DMS 273 (cell line): ENCODE measurements at regions not wholly inside any gene's neighbourhood (a gene's known extent, or its start where the extent isn't known, plus 50 kb on each side); places are given as distances from the start of the nearest gene placed in this dataset.
"Not testable (repeated sequence)": the region's sequence is repeated elsewhere in the genome, so short reads cannot be mapped to it uniquely, and the experiment has no call there.

ENCODE experiments used
- DNase-seq: peaks from one replicate; lab custom pipeline; 2025; ENCODE audit not compliant: unreplicated experiment; lab: John Stamatoyannopoulos, UW

GRCh38 chr21:33121715-33122475 lies 52.0 kb downstream of the OLIG1 start:
- peak; percentile 82 for DNase-seq

- no peak for DNase-seq
Measured at GRCh38 chr21:33122507-33122906, 52.6 kb downstream of the OLIG1 start.

DNA sequence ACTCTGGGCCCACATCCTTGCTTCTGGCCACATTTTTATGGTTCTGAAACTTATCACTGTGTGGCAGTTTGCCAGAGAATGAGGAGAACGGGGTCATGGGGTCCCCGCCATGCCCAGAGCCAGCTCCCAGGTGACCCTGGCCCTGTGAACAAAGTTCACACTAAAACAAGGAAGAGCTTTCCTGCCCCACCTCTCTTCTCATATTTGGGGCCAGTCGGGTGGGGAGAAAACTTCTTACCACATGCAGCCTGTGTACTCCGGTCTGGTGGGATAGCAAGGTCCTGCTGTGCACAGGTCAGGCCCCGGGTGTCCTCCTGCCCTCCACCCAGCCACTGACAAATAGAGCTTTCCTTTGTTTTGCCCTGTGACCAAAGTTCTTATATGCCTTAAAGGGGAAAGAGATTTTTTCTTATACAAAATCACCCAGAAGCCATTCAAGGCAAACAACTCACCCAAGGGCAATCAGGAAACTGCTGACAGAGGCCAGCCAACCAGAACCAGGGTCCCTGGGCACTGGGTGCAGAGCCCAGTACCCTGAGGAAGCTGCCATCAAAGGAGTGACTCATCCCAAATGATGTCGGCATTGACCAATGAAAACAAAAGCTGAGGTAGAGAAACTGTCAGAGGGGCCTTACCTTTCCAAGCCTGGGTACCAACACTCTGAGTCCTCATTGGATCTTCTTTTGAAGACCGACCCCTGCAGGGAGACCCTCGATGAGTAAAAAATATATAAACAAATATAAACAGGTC lies 53.6 kb downstream of the OLIG1 start:
- peak; percentile 11 for DNase-seq

DNA sequence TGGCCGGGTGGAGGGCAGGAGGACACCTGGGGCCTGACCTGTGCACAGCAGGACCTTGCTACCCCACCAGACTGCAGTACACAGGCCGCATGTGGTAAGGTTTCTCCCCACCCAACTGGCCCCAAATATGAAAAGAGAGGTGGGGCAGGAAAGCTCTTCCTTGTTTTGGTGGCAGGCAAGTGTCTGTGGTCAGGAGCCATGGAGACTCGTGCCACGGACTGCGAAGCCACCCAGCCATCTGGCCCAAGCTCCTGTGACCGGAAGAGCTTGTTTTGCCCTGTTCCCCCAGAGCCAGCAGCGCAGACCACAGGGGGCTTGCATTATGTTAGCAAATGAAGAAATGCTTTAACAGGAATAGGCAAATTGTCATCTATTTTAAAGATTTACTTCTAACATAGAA lies 54.9 kb downstream of the OLIG1 start:
- DNase-seq, result no peak

GRCh38 chr21:33125680-33126375 lies 55.9 kb downstream of the OLIG1 start:
- no peak for DNase-seq

DNA sequence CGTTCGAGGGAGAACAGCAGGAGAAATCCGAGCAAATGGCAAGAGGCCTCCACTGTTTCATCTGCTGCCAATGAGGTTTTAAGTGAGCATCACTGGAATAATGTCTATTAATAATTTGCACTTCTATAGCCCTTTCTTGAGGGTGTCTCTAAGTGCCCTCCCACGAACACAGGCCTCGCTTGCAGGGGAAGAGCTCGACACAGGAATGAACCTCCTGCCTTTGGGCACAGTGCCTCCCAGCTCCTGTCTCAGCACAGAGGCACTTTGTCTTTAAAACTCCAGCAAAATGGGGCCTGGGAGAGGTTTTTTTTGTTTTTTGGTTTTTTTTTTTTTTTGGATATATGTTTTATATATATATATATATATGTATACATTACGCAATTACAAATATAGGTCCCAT lies 56.6 kb downstream of the OLIG1 start:
- no peak for DNase-seq

- peak; percentile 92 for DNase-seq
Measured at GRCh38 chr21:33127154-33127867, 57.4 kb downstream of the OLIG1 start.

GRCh38 chr21:33127868-33128242 lies 57.9 kb downstream of the OLIG1 start:
- DNase-seq, result no peak

GRCh38 chr21:33128538-33128937 lies 58.6 kb downstream of the OLIG1 start:
- no peak for DNase-seq

DNA sequence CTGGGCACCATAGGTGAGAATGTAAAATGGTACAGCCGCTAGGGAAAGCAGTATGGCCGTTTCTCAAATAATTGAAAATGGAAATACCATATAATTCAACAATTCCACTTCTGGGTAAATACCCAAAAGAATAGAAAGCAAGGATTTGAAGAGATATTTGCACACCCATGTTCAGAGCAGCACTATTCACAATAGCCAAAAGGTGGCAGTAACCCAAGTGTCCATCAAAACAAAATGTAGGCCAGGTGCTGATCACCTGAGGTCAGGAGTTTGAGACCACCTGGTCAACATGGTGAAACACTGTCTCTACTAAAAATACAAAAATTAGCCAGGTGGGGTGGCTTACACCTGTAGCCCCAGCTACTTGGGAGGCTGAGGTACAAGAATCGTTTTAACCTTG lies 62.1 kb downstream of the OLIG1 start:
- DNase-seq, result no peak

DNA sequence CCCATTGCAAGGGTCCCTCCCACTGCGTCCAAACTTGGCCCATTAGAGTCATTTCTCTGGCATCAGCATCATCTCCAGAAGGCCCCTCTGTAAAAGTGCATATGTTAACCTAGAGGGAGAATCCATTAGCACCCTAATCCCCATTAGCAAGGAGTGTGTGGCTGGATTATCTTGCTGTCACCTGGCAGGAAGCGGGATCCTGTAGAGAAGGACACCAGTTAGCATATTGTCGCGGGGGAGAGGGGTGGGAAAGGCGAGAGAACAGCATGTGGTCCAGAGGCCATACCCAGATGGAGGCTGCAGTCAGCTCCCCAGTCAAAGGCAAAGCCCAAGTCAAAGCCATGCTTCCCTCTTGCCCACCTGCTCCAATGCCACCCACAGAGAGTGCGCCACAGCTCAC lies 64.0 kb downstream of the OLIG1 start:
- DNase-seq, result no peak

DNA sequence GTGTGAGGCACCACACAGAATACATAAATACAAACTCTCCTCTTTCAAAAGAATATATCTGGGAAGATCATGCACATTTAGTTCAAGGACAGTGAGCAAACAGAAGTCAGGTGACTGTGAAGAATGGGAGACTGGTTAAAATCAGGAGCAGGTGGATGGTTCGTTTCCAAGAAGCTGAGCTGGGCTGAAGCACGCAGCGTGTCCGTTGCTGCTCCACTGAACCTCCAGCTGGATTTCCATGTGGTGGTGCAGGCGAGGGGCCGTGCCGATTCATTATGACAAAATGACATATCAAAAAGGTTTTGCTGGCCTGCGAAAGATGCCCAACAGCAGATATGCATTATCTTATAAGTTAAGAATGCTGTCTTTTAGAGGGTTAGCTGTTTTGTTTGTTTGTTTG lies 66.0 kb downstream of the OLIG1 start:
- no peak for DNase-seq

DNA sequence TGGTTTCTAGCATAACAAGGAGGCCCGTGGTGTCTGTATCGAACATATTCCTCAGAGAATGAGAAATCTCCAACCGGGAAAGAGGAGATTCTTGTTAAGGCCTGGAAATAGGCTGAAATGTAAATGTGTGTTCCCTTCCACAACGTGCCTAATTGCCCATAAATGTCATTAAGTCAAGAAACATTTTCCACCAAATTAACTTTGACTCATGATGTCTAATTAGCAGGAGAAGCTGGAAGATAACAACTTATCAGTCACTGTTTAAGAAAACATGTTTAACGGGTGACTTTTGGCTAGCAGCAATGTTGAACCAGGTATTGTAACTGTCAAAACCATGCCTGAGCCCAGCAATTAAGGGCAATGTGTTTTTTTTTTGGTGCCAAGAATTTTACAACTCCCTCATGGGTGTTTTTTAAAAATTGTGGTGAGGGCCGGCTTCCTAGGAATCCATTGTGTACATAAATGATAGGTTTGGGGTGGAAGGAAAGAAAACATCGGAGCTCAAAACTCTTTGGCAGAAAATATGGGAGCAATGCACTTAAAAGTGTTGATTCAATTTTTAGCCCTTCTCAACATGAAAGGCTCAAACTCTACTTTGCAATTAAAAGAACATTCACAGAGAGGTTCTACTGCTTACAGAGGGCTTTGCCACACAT lies 67.0 kb downstream of the OLIG1 start:
- no peak for DNase-seq

DNA sequence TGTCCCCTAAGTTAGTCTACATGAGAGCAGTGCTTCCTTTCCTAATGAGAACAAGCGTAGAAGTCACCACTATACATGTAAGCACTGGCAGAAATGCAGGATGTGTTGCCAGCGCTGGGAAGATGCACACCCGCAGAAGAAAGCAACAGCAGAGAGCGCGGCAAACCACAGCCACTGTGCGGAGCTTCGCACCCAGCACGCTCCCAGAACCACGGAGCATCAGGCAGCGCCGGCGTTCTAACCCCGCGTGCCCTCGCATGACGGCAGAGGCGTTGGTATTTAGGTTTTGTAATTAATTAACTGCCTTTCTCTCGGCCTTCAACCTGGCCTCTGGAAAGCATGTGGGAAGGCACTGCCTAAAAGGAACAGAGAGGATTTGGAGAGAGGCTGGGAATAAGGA lies 69.1 kb downstream of the OLIG1 start:
- no peak for DNase-seq

GRCh38 chr21:33140288-33140687 lies 70.3 kb downstream of the OLIG1 start:
- no peak for DNase-seq

- no peak for DNase-seq
Measured at GRCh38 chr21:33146467-33146866, 76.5 kb downstream of the OLIG1 start.

DNA sequence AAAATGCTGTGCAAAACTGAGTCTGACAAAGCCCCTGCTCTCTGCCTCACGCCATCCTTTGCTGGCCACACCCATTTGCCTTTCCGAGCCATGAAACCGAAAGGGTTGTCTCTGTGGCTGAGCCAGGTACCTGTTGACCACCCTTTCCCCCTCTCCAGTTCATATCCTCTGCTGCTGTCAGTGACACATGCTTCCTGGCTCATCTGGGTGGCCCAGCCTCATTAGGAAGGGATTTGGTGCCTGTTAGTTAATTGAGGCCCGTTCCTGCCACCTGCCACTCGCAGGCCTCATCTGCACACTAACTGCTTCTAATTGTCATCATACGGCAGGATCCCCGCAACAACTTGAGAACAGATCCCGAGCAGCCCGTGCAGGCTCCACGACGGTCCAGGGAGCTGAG lies 79.2 kb downstream of the OLIG1 start:
- peak; percentile 56 for DNase-seq

- DNase-seq, result not testable (repeated sequence)
Measured at GRCh38 chr21:33150968-33151367, 78.8 kb upstream of the IFNAR2 start.

DNA sequence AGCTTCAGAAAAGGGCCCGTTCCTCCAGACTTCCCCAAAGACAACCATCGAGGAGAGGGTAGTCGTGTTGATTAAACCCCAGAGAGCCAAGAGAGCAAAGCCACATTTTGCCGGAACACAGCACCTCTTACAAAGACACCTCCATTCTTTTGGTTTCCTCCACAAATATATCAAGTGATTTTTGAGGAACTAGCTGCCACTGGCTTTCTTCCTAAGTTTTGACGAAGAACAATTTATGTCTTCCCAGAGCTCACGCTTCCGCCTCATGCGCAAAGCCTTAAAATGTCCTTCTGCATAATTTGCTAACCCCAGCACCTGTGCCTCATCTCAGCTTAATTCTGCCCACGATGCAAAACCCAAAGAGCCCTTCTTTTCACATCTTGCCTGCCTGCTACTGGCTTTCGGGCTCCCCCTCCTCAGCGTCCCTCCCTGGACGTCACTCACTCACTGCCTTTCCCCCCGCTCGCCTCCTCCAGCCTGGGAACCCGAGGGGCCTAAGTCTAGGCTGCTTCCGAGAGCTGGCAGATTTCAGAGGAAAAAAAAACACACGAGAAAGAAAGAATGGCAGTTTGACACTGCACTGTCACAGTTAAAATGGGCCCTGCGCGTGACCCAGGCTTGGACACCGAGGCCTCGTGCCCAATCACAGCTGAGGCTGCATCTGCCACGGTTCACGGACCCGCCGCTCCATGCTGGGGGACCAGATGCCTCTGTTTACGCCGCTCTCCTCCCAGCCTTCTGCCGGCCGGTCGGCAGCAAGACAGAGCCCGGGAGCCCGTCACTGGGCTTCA lies 77.6 kb upstream of the IFNAR2 start:
- peak; percentile 92 for DNase-seq

GRCh38 chr21:33152732-33153130 lies 77.0 kb upstream of the IFNAR2 start:
- no peak for DNase-seq
